ENCODE measurements at regions not wholly inside any gene's neighbourhood (a gene's known extent, or its start where the extent isn't known, plus 50 kb on each side); places are given as distances from the start of the nearest gene placed in this dataset.

GRCh38 chr13:105343134-105343806 is 1192.2 kb downstream of the EFNB2 start:
- H3K4me1 ChIP-seq = peaks cover 0 to 20% (median 3%) of the 10 kb centered on the region in 4 donors
- WGBS, 2 donors = 72 to 76% methylated on average over 4 of the region's 4 CpGs
- TF ChIP-seq CTCF (IDR thresholded peaks at IDR 0.05) (no peak), POLR2A (IDR thresholded peaks at IDR 0.05) (no peak), EP300 (IDR thresholded peaks at IDR 0.05) (no peak), POLR2AphosphoS5 (IDR thresholded peaks at IDR 0.05) (no peak)
- H3K9me3 ChIP-seq = no peaks in the 10 kb centered on the region
- H3K4me3 ChIP-seq = no peak overlapping the region
- no peak overlapping the region for H3K27ac ChIP-seq
- H3K27me3 ChIP-seq = no peaks in the 10 kb centered on the region
- no peak for DNase-seq
- intact Hi-C loops (cut with DNase I) = no loop called here
- no peaks in the 10 kb centered on the region for H3K36me3 ChIP-seq

DNA sequence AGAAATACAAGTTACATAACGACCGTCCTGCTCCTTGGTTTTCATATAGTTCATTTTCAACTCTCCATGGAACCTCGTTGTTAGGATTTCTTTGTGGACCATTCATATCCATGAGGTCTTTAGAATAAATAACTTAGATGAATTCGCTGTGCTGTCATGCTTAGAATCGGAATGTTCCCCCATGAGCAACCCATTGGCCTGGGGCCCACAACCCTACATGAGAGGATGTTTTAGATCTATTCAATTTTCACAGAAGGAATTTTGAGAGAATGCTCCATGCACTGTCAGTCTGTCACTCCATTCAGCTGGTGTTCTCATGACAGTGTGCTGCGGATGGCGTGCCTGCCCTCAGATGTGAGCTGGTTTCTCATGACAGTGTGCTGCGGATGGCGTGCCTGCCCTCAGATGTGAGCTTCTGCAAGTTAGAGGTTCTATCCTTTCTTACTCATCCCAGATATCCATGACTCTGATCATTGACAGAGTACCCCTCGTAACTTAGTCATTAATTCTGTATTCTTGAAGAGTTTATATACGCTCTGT is 1193.1 kb downstream of the EFNB2 start:
- Histone ChIP-seq H3K27ac (no peak overlapping the region), H3K4me3 (no peak overlapping the region), H3K36me3 (no peaks in the 10 kb centered on the region), H3K4me1 (peaks cover 0 to 20% (median 3%) of the 10 kb centered on the region in 4 donors), H3K9me3 (no peaks in the 10 kb centered on the region), H3K27me3 (no peaks in the 10 kb centered on the region)
- TF ChIP-seq POLR2AphosphoS5 (IDR thresholded peaks at IDR 0.05) (no peak), CTCF (IDR thresholded peaks at IDR 0.05) (no peak), POLR2A (IDR thresholded peaks at IDR 0.05) (no peak), EP300 (IDR thresholded peaks at IDR 0.05) (no peak)
- no peak for DNase-seq
- 93% methylated on average over 11 of the region's 11 CpGs for WGBS, 2 donors
- intact Hi-C loops (cut with DNase I) = no loop called here

- Histone ChIP-seq H3K9me3 (no peaks in the 10 kb centered on the region), H3K27me3 (no peaks in the 10 kb centered on the region), H3K27ac (no peak overlapping the region), H3K36me3 (no peaks in the 10 kb centered on the region), H3K4me3 (no peak overlapping the region), H3K4me1 (peaks cover 0 to 23% (median 3%) of the 10 kb centered on the region in 4 donors)
- TF ChIP-seq POLR2AphosphoS5 (IDR thresholded peaks at IDR 0.05) (no peak), EP300 (IDR thresholded peaks at IDR 0.05) (no peak), POLR2A (IDR thresholded peaks at IDR 0.05) (no peak)
- DNase-seq = no peak
- WGBS, 2 donors = 92 to 94% methylated on average over 2 of the region's 2 CpGs
- intact Hi-C loops (cut with DNase I) = no loop called here
Observed at GRCh38 chr13:105341758-105342157, 1193.7 kb downstream of the EFNB2 start.

DNA sequence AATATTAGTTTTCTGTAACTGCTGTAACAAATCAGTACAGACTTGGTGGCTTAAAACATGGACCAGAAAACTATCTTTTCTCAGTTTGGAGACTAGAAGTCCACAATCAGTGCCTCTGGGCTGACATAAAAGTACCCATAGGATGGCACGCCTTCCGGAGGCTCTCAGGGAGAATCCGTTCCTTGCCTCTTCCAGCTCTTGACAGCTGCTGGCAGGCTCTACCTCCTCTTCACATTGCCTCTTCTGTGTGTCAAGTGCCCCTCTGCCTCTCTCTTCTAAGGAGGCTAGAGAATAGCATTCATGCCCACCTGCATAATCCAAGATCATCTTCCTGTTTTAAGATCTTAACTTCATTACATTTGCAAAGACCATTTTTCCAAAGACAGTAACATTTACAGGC is 1194.2 kb downstream of the EFNB2 start:
- Histone ChIP-seq H3K36me3 (no peaks in the 10 kb centered on the region), H3K4me3 (no peak overlapping the region), H3K27ac (no peak overlapping the region), H3K27me3 (no peaks in the 10 kb centered on the region), H3K4me1 (peaks cover 0 to 28% (median 3%) of the 10 kb centered on the region in 4 donors), H3K9me3 (no peaks in the 10 kb centered on the region)
- 76 to 95% methylated on average over 3 of the region's 3 CpGs for WGBS, 2 donors
- TF ChIP-seq CTCF (IDR thresholded peaks at IDR 0.05) (no peak), POLR2A (IDR thresholded peaks at IDR 0.05) (no peak), POLR2AphosphoS5 (IDR thresholded peaks at IDR 0.05) (no peak), EP300 (IDR thresholded peaks at IDR 0.05) (no peak)
- no peak for DNase-seq
- intact Hi-C loops (cut with DNase I) = no loop called here

- no peaks in the 10 kb centered on the region for H3K9me3 ChIP-seq
- no peak for DNase-seq
- 82 to 85% methylated on average over 3 of the region's 3 CpGs for WGBS, 2 donors
- H3K4me1 ChIP-seq = peaks cover 0 to 28% (median 3%) of the 10 kb centered on the region in 4 donors
- no peaks in the 10 kb centered on the region for H3K27me3 ChIP-seq
- H3K4me3 ChIP-seq = no peak overlapping the region
- H3K27ac ChIP-seq = no peak overlapping the region
- no peaks in the 10 kb centered on the region for H3K36me3 ChIP-seq
- no peak for TF ChIP-seq POLR2A (IDR thresholded peaks at IDR 0.05)
- no peak for TF ChIP-seq EP300 (IDR thresholded peaks at IDR 0.05)
- intact Hi-C loops (cut with DNase I) = no loop called here
Observed at GRCh38 chr13:105340061-105340606, 1195.3 kb downstream of the EFNB2 start.
